ENCODE measurements at regions not wholly inside any gene's neighbourhood (a gene's known extent, or its start where the extent isn't known, plus 50 kb on each side); places are given as distances from the start of the nearest gene placed in this dataset.

GRCh38 chr1:63119575-63120155 lies 202.7 kb upstream of the FOXD3 start:
- TF ChIP-seq POLR2A (IDR thresholded peaks at IDR 0.05) (no peak), CTCF (IDR thresholded peaks at IDR 0.05) (no peak)

All from testis (tissue), 2 donors.